OCI-LY3 (cell line): ENCODE measurements at regions not wholly inside any gene's neighbourhood (a gene's known extent, or its start where the extent isn't known, plus 50 kb on each side); places are given as distances from the start of the nearest gene placed in this dataset.

Experiments
- EZH2phosphoT487 ChIP-seq: fragments of 200-600 bp; shearing (Covaris generic); IDR thresholded peaks from 2 replicates; pipeline ENCODE4 v1.6.1; 2018; ENCODE audit warnings: antibody characterized with exemption, mixed run types, low read depth
- TF ChIP-seq, protein P1 (sequence below): fragments of 200-600, 300-600 bp; sonication (generic); IDR thresholded peaks from 2 replicates; pipeline ENCODE4 v1.5.1; 2014; ENCODE audit warnings: antibody characterized with exemption, low read length, low read depth

DNA sequence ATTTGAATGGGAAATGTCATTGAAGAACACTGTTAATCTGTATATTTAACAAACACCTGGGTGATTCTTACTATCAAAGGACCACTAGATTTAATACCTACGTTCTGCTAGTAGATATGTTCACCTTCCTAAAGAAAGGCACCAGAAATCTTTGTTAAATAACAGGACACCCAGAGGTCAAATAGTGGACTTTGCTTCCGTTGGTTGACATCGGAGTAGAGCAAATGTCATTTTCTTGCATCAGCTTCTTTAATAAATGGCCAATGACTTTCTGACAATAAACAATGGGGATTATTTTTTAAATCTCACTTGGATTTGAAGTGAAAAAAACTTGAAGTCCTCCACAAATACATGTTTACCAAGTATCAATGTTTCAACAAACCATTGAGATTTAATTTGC, 111.1 kb downstream of the LACC1 start:
- TF ChIP-seq, protein P1, sequence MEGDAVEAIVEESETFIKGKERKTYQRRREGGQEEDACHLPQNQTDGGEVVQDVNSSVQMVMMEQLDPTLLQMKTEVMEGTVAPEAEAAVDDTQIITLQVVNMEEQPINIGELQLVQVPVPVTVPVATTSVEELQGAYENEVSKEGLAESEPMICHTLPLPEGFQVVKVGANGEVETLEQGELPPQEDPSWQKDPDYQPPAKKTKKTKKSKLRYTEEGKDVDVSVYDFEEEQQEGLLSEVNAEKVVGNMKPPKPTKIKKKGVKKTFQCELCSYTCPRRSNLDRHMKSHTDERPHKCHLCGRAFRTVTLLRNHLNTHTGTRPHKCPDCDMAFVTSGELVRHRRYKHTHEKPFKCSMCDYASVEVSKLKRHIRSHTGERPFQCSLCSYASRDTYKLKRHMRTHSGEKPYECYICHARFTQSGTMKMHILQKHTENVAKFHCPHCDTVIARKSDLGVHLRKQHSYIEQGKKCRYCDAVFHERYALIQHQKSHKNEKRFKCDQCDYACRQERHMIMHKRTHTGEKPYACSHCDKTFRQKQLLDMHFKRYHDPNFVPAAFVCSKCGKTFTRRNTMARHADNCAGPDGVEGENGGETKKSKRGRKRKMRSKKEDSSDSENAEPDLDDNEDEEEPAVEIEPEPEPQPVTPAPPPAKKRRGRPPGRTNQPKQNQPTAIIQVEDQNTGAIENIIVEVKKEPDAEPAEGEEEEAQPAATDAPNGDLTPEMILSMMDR: no peak
- TF ChIP-seq EZH2phosphoT487: no peak
